ENCODE measurements at regions not wholly inside any gene's neighbourhood (a gene's known extent, or its start where the extent isn't known, plus 50 kb on each side); places are given as distances from the start of the nearest gene placed in this dataset.

GRCh38 chr3:110567029-110567428 is 504.6 kb upstream of the NECTIN3 start:
- DNase-seq: no peak

- no peak for DNase-seq
Measured at GRCh38 chr3:110568246-110568645, 503.4 kb upstream of the NECTIN3 start.

- no peak for DNase-seq
Measured at GRCh38 chr3:110569073-110569472, 502.5 kb upstream of the NECTIN3 start.

GRCh38 chr3:110575702-110576101 is 495.9 kb upstream of the NECTIN3 start:
- DNase-seq: no peak

- DNase-seq: no peak
Measured at GRCh38 chr3:110576960-110577359, 494.7 kb upstream of the NECTIN3 start.

- no peak for DNase-seq
Measured at GRCh38 chr3:110577854-110578253, 493.8 kb upstream of the NECTIN3 start.

- no peak for DNase-seq
Measured at GRCh38 chr3:110579840-110580550, 491.6 kb upstream of the NECTIN3 start.

GRCh38 chr3:110583373-110583935 is 488.2 kb upstream of the NECTIN3 start:
- no peak for DNase-seq

GRCh38 chr3:110588906-110589305 is 482.7 kb upstream of the NECTIN3 start:
- DNase-seq: no peak

GRCh38 chr3:110589341-110589740 is 482.3 kb upstream of the NECTIN3 start:
- DNase-seq: no peak

- no peak for DNase-seq
Measured at GRCh38 chr3:110593749-110594148, 477.9 kb upstream of the NECTIN3 start.

GRCh38 chr3:110598847-110599490 is 472.6 kb upstream of the NECTIN3 start:
- no peak for DNase-seq

- DNase-seq: no peak
Measured at GRCh38 chr3:110608566-110608965, 463.1 kb upstream of the NECTIN3 start.

GRCh38 chr3:110612045-110612444 is 459.6 kb upstream of the NECTIN3 start:
- DNase-seq: no peak

GRCh38 chr3:110614186-110614585 is 457.4 kb upstream of the NECTIN3 start:
- no peak for DNase-seq

- no peak for DNase-seq
Measured at GRCh38 chr3:110615454-110615853, 456.2 kb upstream of the NECTIN3 start.

GRCh38 chr3:110618512-110619226 is 452.9 kb upstream of the NECTIN3 start:
- no peak for DNase-seq

GRCh38 chr3:110620118-110620517 is 451.5 kb upstream of the NECTIN3 start:
- DNase-seq: no peak

- no peak for DNase-seq
Measured at GRCh38 chr3:110623571-110623970, 448.0 kb upstream of the NECTIN3 start.

- no peak for DNase-seq
Measured at GRCh38 chr3:110624576-110624975, 447.0 kb upstream of the NECTIN3 start.

GRCh38 chr3:110625201-110625747 is 446.3 kb upstream of the NECTIN3 start:
- no peak for DNase-seq

GRCh38 chr3:110626652-110627111 is 444.9 kb upstream of the NECTIN3 start:
- DNase-seq: peak; percentile 19

GRCh38 chr3:110628650-110629301 is 442.8 kb upstream of the NECTIN3 start:
- DNase-seq: no peak

Data from CD4-positive, alpha-beta T cell treated with Interleukin-17A for 4 hours (primary cell).